ENCODE measurements at regions not wholly inside any gene's neighbourhood (a gene's known extent, or its start where the extent isn't known, plus 50 kb on each side); places are given as distances from the start of the nearest gene placed in this dataset.

DNA sequence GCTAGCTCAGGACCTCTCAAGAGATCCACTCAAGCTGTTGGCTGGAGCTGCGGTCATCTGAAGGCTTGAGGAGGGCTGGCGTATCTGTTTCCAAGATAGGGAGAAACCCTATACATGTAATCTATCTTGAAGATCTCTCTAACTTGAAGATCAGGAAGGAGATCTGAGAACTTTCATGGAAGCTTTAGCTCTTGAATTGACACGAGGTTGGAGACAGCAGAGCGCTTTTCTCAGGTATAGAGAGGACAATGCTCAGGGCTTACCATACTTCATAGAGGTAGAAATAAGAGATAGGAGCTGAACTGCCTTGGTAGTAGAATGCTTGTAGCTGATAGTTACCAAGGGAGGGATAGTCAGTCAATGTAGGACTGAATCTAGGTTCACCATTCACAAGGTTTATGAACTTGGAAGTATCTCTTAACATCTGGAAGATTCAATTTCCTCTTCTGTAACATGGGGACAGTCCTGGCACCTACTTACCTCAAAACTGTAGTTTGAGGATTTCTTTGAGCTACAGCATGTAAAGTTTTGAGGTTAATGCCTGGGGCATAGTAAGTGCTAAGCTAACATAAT is 267.0 kb upstream of the MAF start:
- no peak for DNase-seq (ENCODE audit: low spot score)

DNA sequence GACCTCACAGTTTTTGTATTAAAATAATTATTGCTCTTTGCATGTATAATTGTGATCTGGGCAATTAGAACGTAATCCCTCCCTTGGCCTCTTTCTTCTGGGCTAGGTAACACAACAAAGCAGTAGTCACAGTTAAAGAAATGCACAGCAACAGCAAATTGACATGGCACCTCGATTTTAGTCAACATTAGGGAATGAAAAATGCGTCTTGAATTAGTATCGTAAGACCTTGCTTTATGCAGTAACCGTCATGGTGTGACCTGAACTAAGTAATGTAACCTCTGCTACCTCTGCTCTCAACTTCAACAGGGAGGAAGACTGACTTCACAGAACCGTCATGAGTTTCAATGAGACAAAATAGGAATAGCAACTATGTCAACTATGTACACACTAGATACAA is 265.4 kb upstream of the MAF start:
- DNase-seq (ENCODE audit: low spot score) = no peak

DNA sequence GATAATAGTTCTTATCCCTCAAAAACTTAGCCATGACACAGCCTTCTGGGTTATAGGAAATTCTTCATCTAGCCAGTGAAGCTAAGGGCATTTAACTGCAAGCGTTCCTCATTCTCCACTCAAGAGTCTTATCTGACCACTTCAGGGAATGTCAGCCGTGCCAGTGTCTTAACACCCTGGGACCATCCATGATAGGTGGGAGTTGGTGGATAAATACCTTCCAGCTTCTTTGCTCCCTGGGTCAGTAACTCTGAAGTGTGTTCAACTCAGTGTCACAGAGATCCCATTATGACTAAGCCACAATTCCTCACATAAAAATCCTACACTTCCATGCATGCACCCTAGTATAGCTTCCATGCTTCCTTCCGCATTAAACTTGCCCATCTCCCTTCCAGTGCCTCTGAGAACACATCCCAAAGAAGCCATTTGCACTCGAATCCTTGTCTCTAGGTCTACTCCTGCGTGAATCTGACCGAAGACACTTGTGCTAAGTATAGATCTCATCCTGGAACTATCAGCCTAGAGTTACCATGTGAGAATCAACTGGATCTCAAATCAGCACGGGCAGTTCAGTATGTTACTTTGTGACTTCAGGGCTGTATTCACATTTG is 264.3 kb upstream of the MAF start:
- no peak for DNase-seq (ENCODE audit: low spot score)

DNA sequence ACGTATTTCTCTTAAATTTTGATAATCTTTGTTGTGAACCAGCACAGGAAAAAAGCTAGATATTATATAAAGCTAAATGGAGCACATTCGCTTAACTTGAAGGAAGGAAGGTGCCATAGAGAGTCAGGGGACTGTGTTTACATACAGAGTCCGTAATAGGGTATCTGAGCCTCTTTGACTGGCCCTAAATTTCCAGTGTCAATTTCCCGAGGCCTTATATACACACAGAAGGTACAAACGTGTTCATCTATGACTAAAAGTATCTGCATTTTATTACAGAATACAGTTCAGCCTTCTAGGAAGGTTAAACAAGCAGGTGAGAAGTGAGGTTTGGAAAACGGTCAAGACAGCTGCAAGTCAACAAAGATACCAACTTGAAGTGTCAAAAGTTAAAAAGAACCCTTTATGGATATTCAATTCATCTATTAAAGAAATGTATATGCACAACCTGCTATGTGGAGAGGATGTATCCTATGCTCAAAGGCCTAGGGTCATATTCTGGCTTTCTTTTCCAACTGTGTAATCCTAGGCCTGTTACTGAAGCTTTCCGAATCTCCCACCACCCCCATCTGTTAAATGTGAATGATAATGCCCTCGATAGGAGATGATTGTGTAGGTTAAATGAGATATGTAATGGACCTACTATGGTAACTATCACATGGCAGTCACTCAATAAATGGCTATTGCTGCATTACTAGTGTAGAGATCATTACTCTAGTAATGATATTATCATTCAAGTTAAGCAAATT is 263.7 kb upstream of the MAF start:
- DNase-seq (ENCODE audit: low spot score) = no peak

DNA sequence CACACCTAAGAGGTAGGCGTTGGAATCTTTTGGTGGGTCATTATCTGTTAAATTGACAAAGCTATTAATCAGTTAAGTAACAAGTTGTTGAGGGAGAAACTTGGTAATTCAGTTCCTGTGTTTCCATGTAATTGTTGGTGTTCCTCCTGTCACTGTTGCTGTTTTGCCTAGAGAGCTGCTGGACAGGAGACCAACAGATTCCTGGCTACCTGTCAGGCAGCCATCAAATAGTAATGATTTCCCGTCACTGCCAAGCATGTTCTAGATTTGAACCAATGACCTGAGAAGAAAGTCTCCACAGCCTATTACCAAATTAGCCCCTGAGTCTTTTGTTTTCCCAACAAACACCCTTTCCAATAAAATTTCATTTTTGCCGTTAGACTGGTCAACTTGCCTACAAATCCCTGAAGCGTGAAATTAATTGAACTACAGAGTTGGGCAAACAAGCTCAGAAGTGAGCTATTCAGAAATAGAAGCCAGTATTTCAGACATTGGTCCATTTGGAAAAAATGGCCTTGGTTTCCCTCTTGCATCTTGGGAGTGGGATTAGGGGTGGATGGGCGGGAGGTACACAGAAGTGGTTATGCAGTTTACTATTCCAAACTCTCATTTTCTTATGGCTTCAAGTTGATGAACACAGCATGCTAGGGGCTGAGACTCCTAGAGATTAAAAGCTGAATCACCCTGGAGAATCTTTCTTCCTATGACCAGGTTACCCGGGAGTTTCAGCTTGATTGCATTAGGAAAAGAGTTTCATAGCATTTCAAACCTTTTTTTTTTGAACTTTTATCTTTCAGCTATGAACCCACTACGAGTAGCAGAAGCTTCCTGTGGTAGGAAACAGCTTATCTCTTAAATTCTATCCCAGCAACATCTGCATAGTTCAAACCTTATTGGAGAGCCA is 262.8 kb upstream of the MAF start:
- no peak for DNase-seq (ENCODE audit: low spot score)

DNA sequence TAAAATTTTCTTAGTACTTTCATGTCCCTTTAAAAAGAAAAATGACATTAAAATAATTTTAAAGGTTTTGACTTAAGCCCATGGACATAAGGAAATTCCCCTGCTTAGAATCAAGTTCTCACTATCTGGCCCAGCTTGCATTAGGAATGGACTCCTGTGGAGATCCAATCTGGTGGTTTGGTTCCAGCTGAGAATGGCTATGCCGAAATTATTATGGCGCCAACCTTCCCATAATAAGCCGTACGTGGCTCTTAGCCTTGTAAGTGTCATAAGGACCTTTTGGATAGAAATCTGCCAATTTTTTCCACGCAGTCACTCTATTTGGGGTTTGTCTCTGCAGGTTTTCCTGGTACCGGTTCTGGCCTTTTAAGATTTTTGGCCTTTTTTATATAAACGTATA is 262.1 kb upstream of the MAF start:
- no peak for DNase-seq (ENCODE audit: low spot score)

DNA sequence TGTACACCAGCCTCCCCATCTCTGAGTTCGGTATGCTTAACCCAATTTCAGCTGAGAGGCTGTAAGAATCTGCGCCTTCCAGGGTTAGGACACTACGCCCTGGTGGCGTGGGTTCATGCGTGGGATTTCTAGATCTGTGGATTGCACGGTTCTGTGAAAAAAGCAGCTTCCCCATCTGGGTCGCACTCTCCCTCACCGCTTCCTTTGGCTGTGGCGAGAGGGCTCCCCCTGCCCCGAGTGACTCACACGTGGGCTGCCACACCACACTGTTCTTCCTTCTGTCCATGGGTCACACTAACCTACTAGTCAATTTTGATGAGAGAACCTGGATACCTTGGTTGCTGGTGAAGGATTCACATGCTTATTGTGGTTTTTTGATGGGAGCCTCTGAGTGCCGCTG is 256.0 kb upstream of the MAF start:
- no peak for DNase-seq (ENCODE audit: low spot score)

DNA sequence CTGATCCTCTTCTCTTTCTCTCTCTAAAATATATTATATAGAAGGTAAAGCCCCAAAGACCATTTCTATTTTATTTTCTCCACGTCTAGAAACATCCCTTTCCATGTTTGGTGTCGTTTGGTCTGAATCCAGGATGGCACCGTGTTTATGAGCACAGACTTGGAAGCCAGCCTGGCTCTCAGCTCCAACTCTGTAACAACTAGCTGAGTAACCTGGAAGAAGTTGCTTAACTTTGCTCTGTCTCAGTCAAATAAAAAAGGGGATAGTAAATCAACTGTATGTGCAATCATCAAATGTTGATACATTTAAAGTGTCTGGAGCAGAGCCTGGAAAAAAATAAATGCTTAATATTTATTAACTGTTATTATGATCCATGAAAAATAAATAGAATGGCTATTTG is 249.8 kb upstream of the MAF start:
- no peak for DNase-seq (ENCODE audit: low spot score)

DNA sequence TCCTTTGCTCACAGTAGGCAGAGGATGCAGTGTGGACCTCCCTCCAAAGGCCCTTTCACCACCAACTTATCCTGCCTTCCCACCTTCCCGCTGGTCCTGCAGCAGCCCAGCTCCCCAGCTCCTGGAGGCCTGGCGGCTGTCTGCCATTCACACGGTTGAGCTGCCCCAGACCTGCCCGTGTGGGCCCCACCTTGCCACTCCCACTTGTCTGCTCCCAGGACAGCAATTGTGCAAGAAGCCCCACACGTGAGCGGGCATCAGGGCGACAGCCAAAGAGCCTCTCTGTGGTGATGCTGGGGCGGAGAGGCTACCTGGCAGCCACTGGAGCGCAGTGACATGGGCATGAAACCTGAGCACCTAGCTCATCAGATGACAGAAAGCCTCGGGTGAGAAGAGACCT is 248.6 kb upstream of the MAF start:
- no peak for DNase-seq (ENCODE audit: low spot score)

DNA sequence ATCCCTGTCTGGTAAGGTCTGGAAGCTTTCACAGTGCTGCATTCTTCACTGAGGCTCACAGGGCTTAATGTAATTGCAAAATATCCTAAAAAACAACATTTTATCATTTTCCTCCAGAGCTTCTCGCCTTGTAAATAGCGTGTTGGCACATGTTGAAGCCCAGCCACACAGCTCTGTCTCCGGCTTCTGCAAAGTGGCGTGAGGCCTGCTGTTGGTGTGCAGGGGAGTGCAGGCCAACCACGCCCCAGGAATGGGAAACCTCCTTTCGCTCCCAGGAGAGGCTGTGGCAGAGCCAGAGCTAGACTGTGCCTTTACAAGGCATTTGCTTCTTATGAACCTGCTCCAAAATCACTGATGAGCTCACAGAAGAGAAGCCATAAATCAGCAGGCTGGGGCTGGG is 248.2 kb upstream of the MAF start:
- DNase-seq (ENCODE audit: low spot score) = no peak

DNA sequence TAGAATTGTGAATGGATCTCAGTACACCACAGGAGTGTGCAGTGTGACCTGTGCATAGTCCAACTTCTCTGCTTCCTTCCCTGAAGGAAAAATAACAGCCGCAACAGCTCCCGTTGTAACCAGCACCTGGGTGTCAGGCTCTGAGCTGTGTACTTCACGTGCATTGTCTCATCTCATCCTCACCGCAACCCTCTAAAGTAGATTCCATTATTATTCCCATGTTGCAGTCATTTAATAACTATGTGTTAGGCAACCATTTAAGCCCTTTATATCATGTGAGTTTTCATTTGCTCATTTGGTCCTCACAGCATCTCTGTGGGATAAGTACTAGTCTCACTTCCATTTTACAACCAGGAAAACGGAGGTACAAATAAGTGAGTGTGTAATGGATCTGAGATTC is 247.0 kb upstream of the MAF start:
- no peak for DNase-seq (ENCODE audit: low spot score)

DNA sequence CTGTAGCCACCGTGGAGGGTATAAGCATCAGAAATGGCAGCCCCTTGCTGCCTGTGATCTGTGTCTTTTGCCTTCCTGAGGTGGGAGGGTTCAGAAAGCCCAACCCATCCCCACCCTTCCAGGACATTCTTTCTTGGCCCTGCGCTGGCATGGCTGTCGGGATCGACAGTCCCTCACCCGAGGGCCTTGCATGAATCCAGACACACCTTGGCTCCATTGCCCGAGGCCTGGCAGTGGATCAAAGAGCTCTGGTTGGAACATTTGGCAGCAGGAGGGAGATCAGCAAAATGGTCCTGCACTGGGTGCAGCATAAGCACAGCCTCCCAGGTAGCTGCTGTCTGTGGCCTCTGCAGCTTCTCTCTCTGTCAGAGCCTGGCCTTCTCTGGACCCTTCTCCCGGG is 246.6 kb upstream of the MAF start:
- no peak for DNase-seq (ENCODE audit: low spot score)

DNA sequence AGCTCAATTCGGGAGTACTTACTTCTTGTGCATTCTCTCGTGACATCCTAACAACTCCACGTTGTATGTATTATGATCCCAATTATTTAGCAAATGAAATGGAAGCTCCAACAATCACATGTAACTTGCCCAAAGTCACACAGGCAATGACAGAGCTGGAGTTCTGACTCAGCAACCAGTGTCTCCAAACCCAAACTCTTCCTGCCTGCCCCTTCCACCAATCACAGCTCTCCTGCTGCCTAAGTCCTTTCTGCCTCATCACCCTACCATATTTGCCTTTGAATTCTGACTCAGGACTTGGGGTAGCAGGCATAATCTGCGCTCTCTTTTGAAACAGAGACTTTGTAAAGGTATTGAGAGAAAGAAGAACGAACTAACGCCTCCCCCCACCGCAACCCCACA is 245.2 kb upstream of the MAF start:
- DNase-seq (ENCODE audit: low spot score) = no peak

DNA sequence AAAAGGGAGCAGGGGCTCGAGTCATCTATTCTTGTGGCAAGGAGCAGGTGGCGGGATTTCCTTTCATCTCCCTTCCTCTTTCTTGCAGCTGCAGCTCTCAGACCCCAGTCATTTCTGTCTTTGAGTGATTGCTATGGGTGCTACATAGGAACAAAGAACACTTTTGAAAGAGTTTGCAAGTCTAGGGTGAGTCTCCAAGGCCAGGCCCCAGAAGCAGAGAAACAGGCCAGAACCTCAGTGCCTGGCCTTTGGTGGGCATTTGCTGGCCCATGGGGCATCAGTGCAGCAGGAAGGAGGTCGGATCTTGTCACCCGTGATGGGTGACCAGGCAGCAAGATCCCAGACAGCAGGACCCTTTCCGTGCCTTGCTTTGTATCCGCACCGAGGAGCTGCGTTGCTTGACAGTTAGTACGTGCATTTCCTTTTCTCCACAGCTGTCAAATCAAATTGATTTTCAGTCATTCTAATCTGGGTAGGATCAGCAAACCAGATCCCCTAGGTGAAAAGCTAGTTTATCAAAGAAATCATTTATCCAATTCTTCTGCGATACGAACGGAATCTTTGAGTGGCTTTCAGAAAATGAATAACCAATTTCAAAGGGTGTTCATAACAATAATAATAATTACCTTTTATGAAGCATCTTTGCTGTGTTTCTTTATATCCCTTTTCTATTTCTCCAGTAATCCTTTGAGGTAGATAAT is 244.6 kb upstream of the MAF start:
- no peak for DNase-seq (ENCODE audit: low spot score)

DNA sequence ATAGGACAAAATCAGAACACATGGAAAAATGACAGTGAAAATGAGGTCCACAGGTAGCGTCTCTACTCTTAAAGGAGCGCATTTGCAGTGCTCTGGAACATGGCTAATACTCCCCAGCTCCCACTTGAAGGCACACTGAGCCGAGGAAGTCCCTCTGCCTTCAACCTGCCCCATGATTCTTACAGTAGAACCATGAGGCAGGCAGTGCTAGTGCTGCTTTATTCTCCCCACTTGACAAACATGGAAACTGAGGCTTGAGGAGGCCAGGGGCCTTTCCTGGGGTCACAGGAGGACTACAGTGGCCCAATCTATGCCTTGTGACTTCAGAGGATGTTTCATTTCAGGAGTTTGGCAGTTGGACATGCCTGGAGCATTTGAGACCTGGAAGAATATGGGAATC is 244.1 kb upstream of the MAF start:
- DNase-seq (ENCODE audit: low spot score) = no peak

DNA sequence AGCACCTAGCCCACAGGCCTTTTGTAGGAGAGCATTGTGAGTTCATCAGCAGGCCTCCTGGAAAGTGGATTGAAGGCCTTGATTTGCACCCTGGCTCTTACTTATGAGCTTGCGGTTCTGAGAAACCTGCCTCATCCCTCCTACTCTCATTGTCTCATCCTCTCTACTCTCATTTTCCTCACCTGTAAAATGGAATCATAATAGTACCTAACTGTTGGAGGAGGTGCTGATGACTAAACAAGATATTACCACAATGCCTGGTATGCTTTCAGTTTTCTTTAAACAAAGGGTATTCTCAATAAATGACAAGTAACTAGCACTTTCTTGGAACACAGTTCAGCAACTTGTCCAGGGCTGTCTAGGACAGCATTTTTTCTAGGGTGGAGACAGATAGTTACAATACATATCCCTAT is 243.1 kb upstream of the MAF start:
- DNase-seq (ENCODE audit: low spot score) = no peak

DNA sequence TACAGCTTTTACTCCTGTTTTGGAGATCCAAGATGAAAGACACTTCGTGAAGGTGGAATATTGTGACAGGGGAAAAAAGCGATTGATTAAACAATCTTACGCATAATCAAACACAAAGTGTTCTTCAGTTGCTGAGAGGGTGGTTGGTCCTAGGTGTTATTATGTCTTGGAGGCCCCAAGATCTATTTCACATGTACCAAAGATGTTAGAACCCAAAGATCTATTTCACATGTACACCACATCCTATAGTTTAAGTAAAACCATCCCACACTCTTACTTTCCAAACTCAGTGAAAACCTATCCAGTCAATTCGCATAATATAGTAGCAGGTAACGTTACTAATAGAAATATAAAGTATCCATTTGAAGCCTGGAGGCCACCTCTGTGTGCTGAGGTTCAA is 242.6 kb upstream of the MAF start:
- DNase-seq (ENCODE audit: low spot score) = no peak

DNA sequence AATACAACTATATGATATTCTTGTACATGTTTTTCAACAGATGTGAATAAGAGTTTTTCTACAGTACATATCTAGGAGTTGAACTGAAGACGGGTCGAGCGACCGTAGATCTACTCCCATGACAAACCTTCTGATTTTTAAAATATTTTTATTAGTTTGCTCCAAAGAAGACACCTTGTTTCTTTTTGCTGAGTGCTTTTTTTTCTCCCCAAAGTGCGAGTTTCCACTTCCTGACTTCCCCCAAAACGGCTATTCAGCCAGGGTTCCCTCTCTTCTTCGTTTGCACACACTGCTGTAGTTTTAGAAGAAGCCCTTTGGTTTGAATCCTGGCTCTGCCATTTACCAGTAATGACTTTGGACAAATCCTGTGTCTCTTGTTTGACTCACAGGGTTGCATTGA is 241.7 kb upstream of the MAF start:
- no peak for DNase-seq (ENCODE audit: low spot score)

DNA sequence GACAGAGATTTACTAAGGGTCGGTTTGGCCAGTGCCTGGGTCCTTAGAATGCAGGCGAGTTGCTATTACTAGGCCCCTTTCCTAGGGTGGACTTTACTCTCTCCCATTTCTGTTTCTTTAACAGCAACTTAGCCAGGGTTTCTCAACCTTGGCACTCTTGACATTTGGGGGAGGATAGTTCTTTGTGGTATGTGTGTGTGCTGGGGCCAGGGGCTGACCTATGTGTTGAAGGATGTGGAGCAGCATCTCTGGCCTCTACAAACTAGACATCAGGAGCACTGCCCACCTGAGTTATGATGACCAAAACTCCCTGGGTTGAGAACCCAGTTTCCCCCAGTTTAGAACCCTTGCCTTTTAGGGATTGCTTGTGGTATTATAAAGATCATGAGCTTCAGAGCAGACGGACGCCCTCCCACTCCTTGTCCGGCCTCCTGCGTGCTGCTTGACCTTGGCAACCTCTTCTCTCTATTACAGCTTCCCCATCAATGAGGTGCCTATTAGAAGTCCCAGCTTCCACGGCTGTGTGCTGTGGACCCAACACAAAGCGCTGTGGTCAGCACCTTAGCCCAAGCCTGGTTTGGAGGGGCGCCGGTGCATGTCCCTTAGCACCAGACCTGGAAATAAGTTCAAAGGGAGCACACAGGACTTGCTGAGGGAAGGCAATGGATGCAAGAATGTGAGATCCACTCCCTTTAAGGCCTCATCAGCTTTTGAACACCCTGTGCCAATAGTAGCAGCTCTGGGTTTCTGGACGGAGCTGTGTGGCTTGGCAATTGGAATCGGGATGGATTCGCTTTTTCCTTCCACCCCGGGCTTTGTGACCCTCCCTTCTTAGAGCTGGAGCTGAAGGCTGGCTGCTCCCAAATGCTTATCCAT is 239.2 kb upstream of the MAF start:
- DNase-seq (ENCODE audit: low spot score) = no peak

DNA sequence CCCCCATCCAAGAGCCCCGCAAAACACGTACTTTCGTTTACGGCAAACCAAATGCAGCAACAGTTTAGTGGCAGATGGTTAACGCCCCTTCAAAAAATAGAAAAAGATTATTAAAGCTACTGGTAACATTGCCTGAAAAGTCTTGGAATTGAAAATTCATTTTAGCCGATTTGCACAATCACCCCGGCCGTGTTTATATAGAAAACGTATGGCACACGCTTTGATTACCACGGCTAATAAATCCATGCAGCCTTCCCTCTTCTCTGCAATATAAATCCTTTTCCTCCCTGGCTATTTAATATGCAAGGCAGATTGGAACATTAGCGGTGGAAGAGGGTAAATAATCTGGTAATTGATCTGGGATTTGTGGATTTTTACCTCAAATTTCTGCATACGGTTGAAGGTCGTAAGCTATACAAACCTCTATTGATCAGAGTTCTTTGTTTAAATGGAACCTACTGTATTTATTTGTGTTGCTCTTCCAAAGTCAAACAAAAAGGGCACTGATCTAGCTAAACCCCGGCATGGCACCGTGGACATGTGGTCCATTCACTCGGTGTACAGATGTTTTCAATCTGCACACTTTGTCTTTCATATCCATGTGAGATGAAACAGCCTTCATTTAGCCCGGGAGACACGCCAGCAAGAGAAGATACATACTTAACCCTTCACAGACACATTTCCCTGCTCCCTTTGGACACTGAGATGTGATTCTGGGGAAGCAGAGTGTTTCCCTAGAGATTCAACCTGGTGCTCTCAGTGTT is 238.1 kb upstream of the MAF start:
- DNase-seq (ENCODE audit: low spot score) = no peak
